ENCODE measurements at regions not wholly inside any gene's neighbourhood (a gene's known extent, or its start where the extent isn't known, plus 50 kb on each side); places are given as distances from the start of the nearest gene placed in this dataset.
"Not testable (repeated sequence)": the region's sequence is repeated elsewhere in the genome, so short reads cannot be mapped to it uniquely, and the experiment has no call there.

- no peaks in the 10 kb centered on the region for H3K4me1 ChIP-seq (ENCODE audit: control insufficient read depth, extremely low read depth, insufficient read depth, low read length)
- DNase-seq (ENCODE audit: low read depth, low spot score) (no peak), FAIRE-seq (no peak)
- no peak overlapping the region for H3K27ac ChIP-seq (ENCODE audit: insufficient read depth, low read depth, low read length)
- POLR2A ChIA-PET: no interaction called here
- H3K9me1 ChIP-seq (replicated peaks; ENCODE audit: control insufficient read depth, extremely low read depth, insufficient read depth, low read length): no peaks in the 10 kb centered on the region
- CTCF ChIA-PET: no interaction called here
- dilution Hi-C loops (cut with MboI; ENCODE audit: extremely low pct_ligation_motif_present, low sequenced_read_pairs) (no loop called here), intact Hi-C loops (cut with micrococcal nuclease) (no loop called here)
- no peak overlapping the region for H2AFZ ChIP-seq (ENCODE audit: low read depth, low read length)
- peaks cover 34 to 38% of the 10 kb centered on the region in 2 experiments for H3K27me3 ChIP-seq (ENCODE audit: control insufficient read depth in 2 of 2, insufficient read depth in 2 of 2, low read length in 2 of 2)
- no peaks in the 10 kb centered on the region for H3K36me3 ChIP-seq (ENCODE audit: control insufficient read depth in 2 of 2, extremely low read depth in 1 of 2, insufficient read depth in 2 of 2, low read length in 2 of 2)
- H4K20me1 ChIP-seq (replicated peaks; ENCODE audit: control insufficient read depth, extremely low read depth, insufficient read depth, low read length): no peaks in the 10 kb centered on the region
- no peaks in the 10 kb centered on the region for H3K79me2 ChIP-seq (ENCODE audit: control insufficient read depth, insufficient read depth, low read length)
- H3K4me3 ChIP-seq (replicated peaks in 1 of 3; ENCODE audit: insufficient read depth in 1 of 3, low read depth in 1 of 3, low read length in 3 of 3): no peak overlapping the region
- BruUV-seq (replicated peaks): no TSS peak
- TF ChIP-seq MAX (IDR thresholded peaks at IDR 0.05; ENCODE audit: insufficient read depth, insufficient read length): no peak
- TF ChIP-seq EZH2 (IDR thresholded peaks at IDR 0.05; ENCODE audit: borderline replicate concordance, low read depth, low read length, severe bottlenecking): no peak
- no peak for TF ChIP-seq POLR2A (IDR thresholded peaks at IDR 0.05; ENCODE audit: low read depth, low read length)
- no peak for TF ChIP-seq POLR2AphosphoS5 (IDR thresholded peaks at IDR 0.05; ENCODE audit: insufficient read depth, low read depth, low read length)
- no peak for TF ChIP-seq GATA2 (IDR thresholded peaks at IDR 0.05; ENCODE audit: insufficient read depth, insufficient read length, low read depth, low read length)
- TF ChIP-seq FOS (IDR thresholded peaks at IDR 0.05; ENCODE audit: borderline replicate concordance, insufficient read depth, low read length): no peak
- no peak for TF ChIP-seq CTCF (IDR thresholded peaks at IDR 0.05; ENCODE audit: extremely low read depth in 1 of 2, insufficient read depth in 1 of 2, low read depth in 1 of 2, low read length in 2 of 2)
- no peak for TF ChIP-seq JUN (IDR thresholded peaks at IDR 0.05; ENCODE audit: borderline replicate concordance, insufficient read depth, insufficient read length, low read depth)
- no peak for TF ChIP-seq MYC (IDR thresholded peaks at IDR 0.05; ENCODE audit: low read depth, low read length)
- no peak overlapping the region for H3K9ac ChIP-seq (replicated peaks; ENCODE audit: extremely low read depth, insufficient read depth, low read length)
- no peaks in the 10 kb centered on the region for H3K9me3 ChIP-seq (replicated peaks; ENCODE audit: control insufficient read depth, insufficient read depth, low read length)
- H3K4me2 ChIP-seq (ENCODE audit: insufficient read depth, low read length): no peak overlapping the region
Observed at GRCh38 chr10:100650693-100651092, 94.7 kb upstream of the PAX2 start.

GRCh38 chr10:100651099-100651498 is 94.3 kb upstream of the PAX2 start:
- FAIRE-seq; H4K20me1 ChIP-seq (replicated peaks; ENCODE audit: control insufficient read depth, extremely low read depth, insufficient read depth, low read length); H3K9me3 ChIP-seq (replicated peaks; ENCODE audit: control insufficient read depth, insufficient read depth, low read length); BruUV-seq (replicated peaks); H3K27ac ChIP-seq (ENCODE audit: insufficient read depth, low read depth, low read length); H3K9ac ChIP-seq (replicated peaks; ENCODE audit: extremely low read depth, insufficient read depth, low read length); POLR2A ChIA-PET; H2AFZ ChIP-seq (ENCODE audit: low read depth, low read length); H3K4me3 ChIP-seq (replicated peaks in 1 of 3; ENCODE audit: insufficient read depth in 1 of 3, low read depth in 1 of 3, low read length in 3 of 3); CTCF ChIA-PET; H3K4me1 ChIP-seq (ENCODE audit: control insufficient read depth, extremely low read depth, insufficient read depth, low read length); H3K36me3 ChIP-seq (ENCODE audit: control insufficient read depth in 2 of 2, extremely low read depth in 1 of 2, insufficient read depth in 2 of 2, low read length in 2 of 2); intact Hi-C loops (cut with micrococcal nuclease); DNase-seq (ENCODE audit: low read depth, low spot score); H3K4me2 ChIP-seq (ENCODE audit: insufficient read depth, low read length); dilution Hi-C loops (cut with MboI; ENCODE audit: extremely low pct_ligation_motif_present, low sequenced_read_pairs); H3K79me2 ChIP-seq (ENCODE audit: control insufficient read depth, insufficient read depth, low read length); H3K9me1 ChIP-seq (replicated peaks; ENCODE audit: control insufficient read depth, extremely low read depth, insufficient read depth, low read length): not testable (repeated sequence)
- peaks cover 37 to 41% of the 10 kb centered on the region in 2 experiments for H3K27me3 ChIP-seq (ENCODE audit: control insufficient read depth in 2 of 2, insufficient read depth in 2 of 2, low read length in 2 of 2)

All from endothelial cell of umbilical vein (primary cell).